Left colon (tissue), 2 donors: ENCODE measurements at regions not wholly inside any gene's neighbourhood (a gene's known extent, or its start where the extent isn't known, plus 50 kb on each side); places are given as distances from the start of the nearest gene placed in this dataset.

ENCODE experiments used
- ATAC-seq: fragments of 200-7000 bp; cut with Tn5 transposase; one replicate; pipeline ENCODE4 v1.9.1; 2020; ENCODE audit warnings: mild to moderate bottlenecking, moderate library complexity
- DNase-seq, 2 donors: peaks; one replicate each; pipeline ENCODE4 v3.0.0-alpha.2; 2020
- intact Hi-C, 2 donors: fragments of 100-400 bp; cut with DNase I in 1 of 2; cut with micrococcal nuclease in 1 of 2; formaldehyde crosslinking; loops; one replicate each; pipeline versions ENCODE4 v1.11.2 to v1.14.0; 2022; cut with DNase I, micrococcal nuclease
- donor health status: DM: no; HTN: no; CAD: no.
- donor health status: DM: yes; HTN: yes; CAD: no.

DNA sequence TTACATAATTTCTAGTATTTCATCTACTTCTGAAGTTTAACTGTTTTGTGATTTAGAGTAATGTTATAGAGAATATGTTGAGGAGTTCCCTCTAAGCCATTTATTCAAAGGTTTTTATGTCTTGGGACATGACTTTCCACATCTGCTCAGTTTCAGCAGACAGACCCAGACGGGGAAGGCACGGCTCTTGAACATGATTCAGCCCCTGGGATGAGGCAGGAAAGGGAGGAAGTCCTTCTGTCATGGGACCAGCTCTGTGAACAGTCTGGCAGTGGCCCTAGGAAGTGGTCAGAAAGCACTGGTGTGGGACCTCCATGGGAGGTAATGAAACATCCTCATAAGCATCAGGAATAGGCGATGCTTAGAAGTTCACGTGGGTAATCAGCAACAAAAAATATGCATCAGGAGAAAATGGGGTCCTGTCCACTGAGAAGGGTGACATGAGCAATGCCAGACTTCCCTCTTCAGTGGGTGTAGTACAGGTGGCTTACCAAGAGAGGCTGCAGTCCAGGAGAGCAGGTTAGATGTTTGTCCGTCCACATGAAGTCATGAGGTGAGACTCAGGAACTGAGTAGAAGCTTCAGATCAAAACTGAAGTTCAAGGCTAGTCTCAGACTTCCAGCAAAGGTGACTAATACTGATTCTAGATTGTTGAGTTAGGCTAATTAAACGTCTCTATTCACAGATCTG lies 248.5 kb downstream of the IPO8 start:
- DNase-seq (no peak), ATAC-seq (no peak)
- intact Hi-C loops = no loop called here

DNA sequence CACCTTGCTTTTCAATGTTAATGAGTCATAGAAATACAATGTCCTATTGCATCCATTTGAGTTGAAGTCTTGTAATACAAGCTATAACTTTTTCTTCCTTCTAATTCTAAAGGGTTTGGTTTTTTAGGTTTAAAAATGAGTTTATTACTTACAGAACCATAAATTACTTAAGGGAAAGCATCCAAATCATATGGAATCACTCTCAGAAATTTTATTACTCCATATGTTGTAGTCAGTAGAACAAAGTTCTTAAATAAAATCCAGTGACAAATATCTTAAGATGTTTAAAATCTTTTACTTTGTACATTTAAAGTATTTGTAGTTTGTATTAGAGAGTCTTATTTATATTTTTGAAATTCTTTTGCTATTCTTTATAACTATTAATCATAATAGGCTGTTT lies 253.2 kb downstream of the IPO8 start:
- intact Hi-C loops = no loop called here
- DNase-seq = no peak
- ATAC-seq = no peak

- intact Hi-C loops = no loop called here
- ATAC-seq (no peak), DNase-seq (no peak)
These were observed 254.7 kb downstream of the IPO8 start for GRCh38 chr12:30440826-30441602.

DNA sequence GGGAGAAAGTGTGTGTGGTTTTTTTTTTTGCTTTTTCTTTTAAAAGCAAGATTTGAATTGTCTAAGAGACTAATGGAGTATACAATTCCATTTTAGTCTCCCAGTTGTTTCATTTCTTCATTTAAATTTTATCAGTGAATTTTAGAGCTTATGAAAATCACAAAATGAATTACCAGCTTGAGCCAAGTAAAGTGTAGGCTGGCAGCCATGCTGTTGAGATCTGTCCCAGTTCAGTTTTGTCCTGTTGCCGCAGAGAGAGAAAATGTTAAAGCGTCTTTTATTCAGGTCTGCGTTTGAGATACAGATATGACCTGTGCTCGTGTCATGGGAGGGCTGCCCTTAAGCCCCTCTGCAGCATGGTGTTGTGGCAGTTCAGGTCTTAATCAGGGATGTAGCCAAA lies 256.5 kb downstream of the IPO8 start:
- DNase-seq (no peak), ATAC-seq (no peak)
- intact Hi-C loops = no loop called here

DNA sequence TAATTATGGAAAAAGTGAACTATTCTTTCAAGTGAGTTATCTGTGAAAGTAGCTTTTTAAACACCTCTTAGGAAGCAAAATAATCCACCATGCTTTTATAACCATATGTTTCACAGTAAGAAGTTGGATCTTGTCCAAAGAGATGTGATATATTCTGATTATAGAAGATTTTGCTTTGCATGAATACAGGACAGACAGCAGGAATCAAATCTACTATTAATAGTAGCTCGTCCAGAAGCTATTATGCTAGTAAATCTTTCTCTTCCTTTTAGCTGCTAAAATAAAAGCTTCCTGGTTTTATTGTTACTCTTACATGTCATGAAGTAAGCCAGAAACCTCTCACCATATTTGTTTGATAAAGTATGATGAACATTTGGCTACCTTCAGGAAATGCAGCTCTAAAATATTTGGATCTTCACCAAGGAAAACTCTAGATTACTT lies 257.0 kb downstream of the IPO8 start:
- DNase-seq (no peak), ATAC-seq (no peak)
- intact Hi-C loops = no loop called here

- DNase-seq (no peak), ATAC-seq (no peak)
- intact Hi-C loops = no loop called here
These were observed 258.1 kb downstream of the IPO8 start for GRCh38 chr12:30437616-30438015.

DNA sequence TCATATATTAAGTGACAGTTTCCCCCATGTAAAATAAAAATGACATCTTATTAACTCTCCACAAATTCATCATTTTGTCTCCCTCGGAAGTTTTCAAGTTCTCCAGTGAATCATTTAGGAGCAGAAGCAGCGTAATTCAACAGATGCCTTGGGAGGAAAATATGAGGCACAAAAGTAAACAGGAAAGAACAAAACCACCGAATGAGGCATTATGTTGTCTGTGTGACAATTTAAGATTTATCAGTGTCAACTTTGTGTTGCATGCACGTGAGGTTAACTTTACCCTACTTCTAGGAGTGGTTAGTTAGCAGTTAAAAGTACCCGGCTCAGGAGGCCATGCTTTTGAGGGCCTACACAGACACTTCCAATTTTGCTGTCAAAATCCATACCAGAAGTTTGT lies 258.6 kb downstream of the IPO8 start:
- DNase-seq (no peak), ATAC-seq (no peak)
- intact Hi-C loops = no loop called here

- no peak for ATAC-seq
- DNase-seq = no peak
- intact Hi-C loops = no loop called here
These were observed 267.6 kb downstream of the IPO8 start for GRCh38 chr12:30428098-30428497.

GRCh38 chr12:30427555-30427954 lies 268.1 kb downstream of the IPO8 start:
- no peak for ATAC-seq
- DNase-seq = no peak
- intact Hi-C loops = no loop called here

- intact Hi-C loops = no loop called here
- ATAC-seq = no peak
These were observed 270.2 kb downstream of the IPO8 start for GRCh38 chr12:30425445-30425844.

GRCh38 chr12:30423330-30423729 lies 272.3 kb downstream of the IPO8 start:
- no peak for DNase-seq
- intact Hi-C loops = no loop called here
- no peak for ATAC-seq

More at GRCh38 chr12:30425445-30425844, 270.2 kb downstream of the IPO8 start:
- no peak for DNase-seq

DNA sequence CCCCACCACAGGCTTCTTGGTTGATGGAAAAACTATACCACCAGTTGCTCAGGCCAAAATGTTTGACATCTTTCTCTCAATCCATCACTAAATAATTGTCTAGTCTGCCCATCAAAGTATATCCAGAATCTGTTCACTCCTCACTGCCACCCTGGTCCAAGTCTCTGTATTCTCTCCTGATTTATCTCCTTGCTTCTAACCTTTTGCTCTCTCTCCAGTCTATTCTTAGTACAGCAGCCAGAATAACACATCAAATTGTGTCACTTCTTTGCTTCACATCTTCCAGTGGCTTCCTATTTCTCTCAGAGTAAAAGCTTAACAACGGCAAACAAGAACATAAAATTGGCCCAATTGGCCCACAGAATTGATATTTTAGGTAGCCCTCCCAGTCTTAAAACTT lies 272.8 kb downstream of the IPO8 start:
- ATAC-seq (no peak), DNase-seq (no peak)
- intact Hi-C loops = no loop called here

DNA sequence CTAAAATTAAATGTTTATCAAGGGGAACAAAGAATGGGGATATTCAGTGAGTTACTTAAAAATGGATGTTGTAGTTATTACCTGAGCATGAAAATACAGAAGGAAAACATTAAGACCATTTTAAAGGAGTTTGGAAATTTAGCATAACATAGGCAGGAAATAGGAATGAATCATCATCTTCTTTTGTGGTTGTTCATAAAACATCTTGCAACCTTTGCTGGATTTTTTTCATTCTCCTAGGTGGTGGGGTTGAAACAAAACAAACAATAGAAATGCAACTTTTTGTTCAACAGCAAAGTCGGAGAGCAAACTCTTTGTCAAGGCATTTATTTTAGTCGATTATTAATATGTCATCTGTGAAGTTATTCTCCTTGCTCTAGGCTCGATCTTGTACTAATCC lies 275.1 kb downstream of the IPO8 start:
- no peak for DNase-seq
- ATAC-seq = no peak
- intact Hi-C loops = no loop called here

DNA sequence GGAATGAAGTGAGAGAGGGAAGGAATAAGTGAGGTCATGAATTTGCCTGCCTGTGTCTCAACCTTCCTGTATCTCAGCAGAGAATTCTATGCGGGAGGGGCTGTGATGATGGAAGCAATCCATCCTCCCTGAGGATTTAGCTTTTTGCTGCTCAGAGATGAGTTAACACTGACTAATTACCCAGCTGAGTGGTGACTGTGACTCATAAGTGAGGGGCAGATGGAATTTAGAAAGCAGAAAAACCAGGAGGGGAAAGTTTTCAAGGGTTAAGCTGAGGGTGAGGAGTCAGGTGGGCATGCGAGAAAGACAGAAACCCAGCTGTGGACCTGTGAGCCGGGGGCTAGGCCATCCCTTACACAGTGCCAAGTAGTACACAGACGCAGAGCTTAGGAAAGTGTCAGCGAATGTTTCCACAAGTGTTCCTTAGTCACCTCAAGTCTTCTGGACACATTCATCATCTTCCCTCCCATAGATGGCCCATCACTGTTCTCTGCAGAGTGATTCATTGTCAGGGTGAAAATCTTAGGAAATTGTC lies 277.9 kb downstream of the IPO8 start:
- DNase-seq (no peak), ATAC-seq (no peak)
- intact Hi-C loops = no loop called here

- DNase-seq (no peak), ATAC-seq (no peak)
- intact Hi-C loops = no loop called here
These were observed 279.0 kb downstream of the IPO8 start for GRCh38 chr12:30416631-30417030.

- intact Hi-C loops = no loop called here
- DNase-seq (no peak), ATAC-seq (no peak)
These were observed 279.9 kb downstream of the IPO8 start for GRCh38 chr12:30415777-30416176.

- intact Hi-C loops = no loop called here
- DNase-seq = no peak
These were observed 281.2 kb downstream of the IPO8 start for GRCh38 chr12:30414507-30414906.

DNA sequence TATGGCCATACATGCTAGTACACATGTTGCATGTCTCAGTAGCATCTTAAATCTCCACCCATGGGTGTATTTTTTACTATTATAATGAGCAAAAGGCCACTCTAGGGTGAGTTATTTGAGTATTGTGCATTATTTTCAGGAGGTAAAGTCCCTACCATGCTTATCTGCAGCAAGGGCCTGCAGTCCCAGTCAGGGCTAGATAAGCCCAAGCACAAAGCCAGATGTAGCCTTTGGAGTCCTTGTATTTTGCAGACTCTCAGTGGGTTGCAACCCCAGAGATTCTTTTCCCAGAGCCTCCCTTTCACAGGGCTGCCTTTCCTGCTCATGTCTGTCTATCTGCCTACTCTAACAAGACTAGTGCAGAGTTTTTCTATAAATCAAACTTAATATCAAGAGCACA lies 295.3 kb downstream of the IPO8 start:
- intact Hi-C loops = no loop called here

More at GRCh38 chr12:30414507-30414906, 281.2 kb downstream of the IPO8 start:
- ATAC-seq = no peak

DNA sequence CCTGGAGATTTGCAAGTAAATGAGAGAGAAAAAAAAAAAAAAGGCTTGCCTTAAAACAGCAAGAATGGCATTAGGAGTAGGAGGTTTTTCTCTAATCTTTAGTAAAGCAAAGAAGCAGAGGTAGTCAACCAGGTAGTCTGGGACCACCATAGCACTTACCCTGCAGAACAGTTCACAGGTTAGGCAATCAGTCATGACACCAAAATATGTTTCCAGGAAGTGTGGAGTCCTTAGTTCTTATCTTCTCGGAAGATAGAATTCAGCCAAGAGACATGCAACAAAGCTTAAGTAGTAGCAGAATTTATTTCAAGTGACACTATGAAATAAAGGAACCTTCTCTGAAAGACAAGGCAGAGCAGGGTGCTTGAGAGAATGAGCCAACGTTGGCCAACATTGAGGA lies 295.8 kb downstream of the IPO8 start:
- no peak for ATAC-seq
- no peak for DNase-seq
- intact Hi-C loops = no loop called here

More for the DNA sequence above, 295.3 kb downstream of the IPO8 start:
- ATAC-seq (no peak), DNase-seq (no peak)

GRCh38 chr12:30396576-30396975 lies 299.1 kb downstream of the IPO8 start:
- intact Hi-C loops = no loop called here
- DNase-seq (no peak), ATAC-seq (no peak)
